ENCODE measurements at regions not wholly inside any gene's neighbourhood (a gene's known extent, or its start where the extent isn't known, plus 50 kb on each side); places are given as distances from the start of the nearest gene placed in this dataset.
"Not testable (repeated sequence)": the region's sequence is repeated elsewhere in the genome, so short reads cannot be mapped to it uniquely, and the experiment has no call there.

DNA sequence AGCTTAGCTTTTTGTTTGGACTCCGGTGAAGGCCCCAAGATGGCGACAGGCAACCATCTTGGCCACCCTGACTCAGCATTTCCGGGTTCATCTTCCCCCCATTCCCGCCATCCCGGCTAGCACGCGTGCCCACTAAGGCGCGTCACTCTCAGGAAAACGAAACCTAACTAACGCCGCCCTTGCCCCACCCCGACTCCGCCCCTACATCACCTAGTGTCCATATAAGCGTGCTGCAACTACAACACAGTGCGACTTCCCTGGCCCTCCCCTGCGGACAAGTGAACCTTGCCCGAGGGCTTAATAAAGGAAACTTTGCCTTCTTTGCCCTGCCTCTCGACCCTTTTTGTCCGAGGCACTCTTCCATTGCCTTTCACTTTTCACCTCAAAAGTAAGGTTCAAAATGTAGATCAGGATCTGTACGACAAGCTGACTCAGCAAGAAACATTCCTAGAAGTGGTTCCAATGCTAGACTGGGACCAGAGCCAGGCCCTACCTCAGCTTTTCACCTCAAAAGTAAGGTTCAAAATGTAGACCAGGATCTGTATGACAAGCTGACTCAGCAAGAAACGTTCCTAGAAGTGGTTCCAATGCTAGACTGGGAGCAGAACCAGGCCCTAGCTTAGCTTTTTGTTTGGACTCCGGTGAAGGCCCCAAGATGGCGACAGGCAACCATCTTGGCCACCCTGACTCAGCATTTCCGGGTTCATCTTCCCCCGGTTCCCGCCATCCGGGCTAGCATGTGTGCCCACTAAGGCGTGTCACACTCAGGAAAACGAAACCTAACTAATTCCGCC is 51.9 kb upstream of the TMEM97 start:
- TF ChIP-seq FOXM1 (IDR thresholded peaks at IDR 0.05; ENCODE audit: borderline replicate concordance); ELF4 (IDR thresholded peaks at IDR 0.05): not testable (repeated sequence)

Measured in HEK293T (cell line).